ENCODE measurements at regions not wholly inside any gene's neighbourhood (a gene's known extent, or its start where the extent isn't known, plus 50 kb on each side); places are given as distances from the start of the nearest gene placed in this dataset.

DNA sequence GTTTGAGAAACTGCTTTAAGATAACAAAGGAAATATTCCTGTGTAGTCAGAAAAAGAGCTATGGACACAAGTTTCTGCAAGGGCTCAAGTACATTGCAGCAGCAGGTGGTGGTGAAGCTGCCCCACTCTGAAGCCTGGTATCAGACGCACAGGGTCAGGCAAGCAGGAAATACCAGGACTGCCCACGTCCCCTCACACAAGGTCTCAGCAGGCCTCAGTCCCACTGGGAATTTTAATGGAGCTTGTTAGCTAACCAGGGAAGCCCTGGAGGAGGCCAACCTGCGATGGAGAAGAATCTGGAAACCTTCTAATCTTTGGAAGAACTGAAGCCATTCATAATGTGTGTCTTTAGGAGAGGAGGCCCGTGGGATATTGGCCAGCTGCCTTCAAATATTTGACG, 168.3 kb downstream of the UXS1 start:
- ATAC-seq (no peak), DNase-seq (no peak)
- Histone ChIP-seq H3K4me3 (no peak overlapping the region), H3K36me3 (ENCODE audit: low read depth) (no peaks in the 10 kb centered on the region), H3K9me3 (no peaks in the 10 kb centered on the region), H3K4me1 (ENCODE audit: low read depth) (no peaks in the 10 kb centered on the region)
- TF ChIP-seq, protein P1, sequence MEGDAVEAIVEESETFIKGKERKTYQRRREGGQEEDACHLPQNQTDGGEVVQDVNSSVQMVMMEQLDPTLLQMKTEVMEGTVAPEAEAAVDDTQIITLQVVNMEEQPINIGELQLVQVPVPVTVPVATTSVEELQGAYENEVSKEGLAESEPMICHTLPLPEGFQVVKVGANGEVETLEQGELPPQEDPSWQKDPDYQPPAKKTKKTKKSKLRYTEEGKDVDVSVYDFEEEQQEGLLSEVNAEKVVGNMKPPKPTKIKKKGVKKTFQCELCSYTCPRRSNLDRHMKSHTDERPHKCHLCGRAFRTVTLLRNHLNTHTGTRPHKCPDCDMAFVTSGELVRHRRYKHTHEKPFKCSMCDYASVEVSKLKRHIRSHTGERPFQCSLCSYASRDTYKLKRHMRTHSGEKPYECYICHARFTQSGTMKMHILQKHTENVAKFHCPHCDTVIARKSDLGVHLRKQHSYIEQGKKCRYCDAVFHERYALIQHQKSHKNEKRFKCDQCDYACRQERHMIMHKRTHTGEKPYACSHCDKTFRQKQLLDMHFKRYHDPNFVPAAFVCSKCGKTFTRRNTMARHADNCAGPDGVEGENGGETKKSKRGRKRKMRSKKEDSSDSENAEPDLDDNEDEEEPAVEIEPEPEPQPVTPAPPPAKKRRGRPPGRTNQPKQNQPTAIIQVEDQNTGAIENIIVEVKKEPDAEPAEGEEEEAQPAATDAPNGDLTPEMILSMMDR (IDR thresholded peaks at IDR 0.05) = no peak
- intact Hi-C loops (cut with DNase I, micrococcal nuclease) = no loop called here

DNA sequence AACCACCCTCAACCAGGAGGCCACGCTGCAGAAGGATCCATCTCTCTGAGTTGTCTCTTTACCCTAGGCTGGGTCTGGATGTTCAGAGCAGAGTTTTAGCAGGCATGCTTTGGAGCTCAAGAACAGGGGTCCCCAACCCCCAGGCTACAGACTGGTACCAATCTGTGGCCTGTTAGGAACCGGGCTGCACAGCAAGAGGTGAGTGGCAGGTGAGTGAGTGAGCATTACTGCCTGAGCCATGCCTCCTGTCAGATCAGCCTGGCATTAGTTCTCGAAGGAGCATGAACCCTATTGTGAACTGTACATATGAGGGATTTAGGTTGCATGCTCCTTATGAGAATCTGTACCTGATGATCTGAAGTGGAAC, 172.5 kb downstream of the UXS1 start:
- TF ChIP-seq, protein P1 (IDR thresholded peaks at IDR 0.05) = no peak
- intact Hi-C loops (cut with DNase I, micrococcal nuclease) = no loop called here
- Histone ChIP-seq H3K9me3 (no peaks in the 10 kb centered on the region), H3K4me3 (no peak overlapping the region), H3K36me3 (ENCODE audit: low read depth) (no peaks in the 10 kb centered on the region), H3K4me1 (ENCODE audit: low read depth) (no peaks in the 10 kb centered on the region)
- DNase-seq = no peak
- no peak for ATAC-seq

GRCh38 chr2:106020821-106021661, 173.1 kb downstream of the UXS1 start:
- TF ChIP-seq, protein P1 (IDR thresholded peaks at IDR 0.05) = no peak
- no peak overlapping the region for H3K4me3 ChIP-seq

DNA sequence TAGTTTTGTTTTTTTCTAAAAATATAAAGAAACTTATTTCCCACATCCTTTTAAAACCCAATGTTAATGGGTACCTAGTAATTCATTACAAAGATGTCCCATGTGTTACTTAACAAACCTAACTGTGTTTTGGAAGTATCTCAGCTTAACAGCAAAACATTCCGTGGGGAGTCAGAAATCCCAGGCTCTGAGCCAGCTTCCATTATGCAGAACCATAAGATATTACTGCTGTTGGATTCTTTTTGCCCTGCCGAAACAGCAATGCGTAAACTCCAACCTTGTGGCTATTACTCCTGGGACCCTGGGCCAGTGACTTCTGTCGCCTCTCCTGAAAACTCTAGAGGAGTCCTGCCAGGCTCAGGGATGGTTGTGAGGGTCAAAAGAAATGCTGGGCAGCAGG, 174.1 kb downstream of the UXS1 start:
- no peaks in the 10 kb centered on the region for H3K36me3 ChIP-seq (ENCODE audit: low read depth)
- no peak overlapping the region for H3K4me3 ChIP-seq
- TF ChIP-seq, protein P1 (IDR thresholded peaks at IDR 0.05) = no peak
- H3K9me3 ChIP-seq = no peaks in the 10 kb centered on the region
- intact Hi-C loops (cut with DNase I, micrococcal nuclease) = no loop called here
- DNase-seq = no peak
- H3K4me1 ChIP-seq (ENCODE audit: low read depth) = no peaks in the 10 kb centered on the region
- no peak for ATAC-seq

More at GRCh38 chr2:106020821-106021661, 173.1 kb downstream of the UXS1 start:
- intact Hi-C loops (cut with DNase I, micrococcal nuclease) = no loop called here
- ATAC-seq (no peak), DNase-seq (no peak)
- Histone ChIP-seq H3K36me3 (ENCODE audit: low read depth) (no peaks in the 10 kb centered on the region), H3K4me1 (ENCODE audit: low read depth) (no peaks in the 10 kb centered on the region), H3K9me3 (no peaks in the 10 kb centered on the region)

GRCh38 chr2:106018141-106018540, 176.0 kb downstream of the UXS1 start:
- no peaks in the 10 kb centered on the region for H3K4me1 ChIP-seq (ENCODE audit: low read depth)
- no peaks in the 10 kb centered on the region for H3K9me3 ChIP-seq
- intact Hi-C loops (cut with DNase I, micrococcal nuclease) = no loop called here
- no peak for ATAC-seq
- DNase-seq = no peak
- H3K4me3 ChIP-seq = no peak overlapping the region
- H3K36me3 ChIP-seq (ENCODE audit: low read depth) = no peaks in the 10 kb centered on the region
- TF ChIP-seq, protein P1 (IDR thresholded peaks at IDR 0.05) = no peak
